GM18502 (cell line): ENCODE measurements at regions not wholly inside any gene's neighbourhood (a gene's known extent, or its start where the extent isn't known, plus 50 kb on each side); places are given as distances from the start of the nearest gene placed in this dataset.
"Not testable (repeated sequence)": the region's sequence is repeated elsewhere in the genome, so short reads cannot be mapped to it uniquely, and the experiment has no call there.

Experiments
- ATAC-seq: cut with Tn5 transposase; IDR thresholded peaks from one replicate; pipeline ENCODE4 v1.9.1; 2021; ENCODE audit warnings: mild to moderate bottlenecking; ENCODE audit not compliant: unreplicated experiment, poor library complexity

DNA sequence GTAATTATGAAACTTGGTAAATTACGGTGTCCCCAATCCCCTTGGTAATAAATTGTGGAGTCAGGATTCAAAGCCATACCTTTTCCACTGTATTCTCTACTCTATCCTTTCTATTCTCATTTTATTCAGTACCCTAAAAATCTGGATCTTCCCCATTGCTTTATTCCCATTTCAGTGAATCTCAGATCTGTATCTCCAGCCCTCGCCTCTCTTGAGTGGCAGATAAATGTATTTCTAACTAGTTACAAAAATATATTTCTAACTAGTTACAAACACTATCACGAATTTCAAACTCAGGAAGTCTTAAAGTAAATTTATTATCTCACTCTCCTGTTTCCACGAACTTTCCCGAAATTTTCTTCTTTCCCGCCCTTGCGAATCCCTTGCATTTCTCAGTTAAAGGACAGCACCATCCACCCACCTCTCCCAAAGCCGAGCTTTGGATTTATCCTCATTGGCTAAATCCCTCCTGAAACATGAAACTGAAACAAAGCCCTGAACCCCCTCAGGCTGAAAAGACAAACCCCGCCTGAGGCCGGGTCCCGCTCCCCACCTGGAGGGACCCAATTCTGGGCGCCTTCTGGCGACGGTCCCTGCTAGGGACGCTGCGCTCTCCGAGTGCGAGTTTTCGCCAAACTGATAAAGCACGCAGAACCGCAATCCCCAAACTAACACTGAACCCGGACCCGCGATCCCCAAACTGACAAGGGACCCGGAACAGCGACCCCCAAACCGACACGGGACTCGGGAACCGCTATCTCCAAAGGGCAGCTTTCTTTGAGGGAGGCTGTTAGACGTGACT, 164.3 kb upstream of the PABPC3 start:
- no peak for ATAC-seq

DNA sequence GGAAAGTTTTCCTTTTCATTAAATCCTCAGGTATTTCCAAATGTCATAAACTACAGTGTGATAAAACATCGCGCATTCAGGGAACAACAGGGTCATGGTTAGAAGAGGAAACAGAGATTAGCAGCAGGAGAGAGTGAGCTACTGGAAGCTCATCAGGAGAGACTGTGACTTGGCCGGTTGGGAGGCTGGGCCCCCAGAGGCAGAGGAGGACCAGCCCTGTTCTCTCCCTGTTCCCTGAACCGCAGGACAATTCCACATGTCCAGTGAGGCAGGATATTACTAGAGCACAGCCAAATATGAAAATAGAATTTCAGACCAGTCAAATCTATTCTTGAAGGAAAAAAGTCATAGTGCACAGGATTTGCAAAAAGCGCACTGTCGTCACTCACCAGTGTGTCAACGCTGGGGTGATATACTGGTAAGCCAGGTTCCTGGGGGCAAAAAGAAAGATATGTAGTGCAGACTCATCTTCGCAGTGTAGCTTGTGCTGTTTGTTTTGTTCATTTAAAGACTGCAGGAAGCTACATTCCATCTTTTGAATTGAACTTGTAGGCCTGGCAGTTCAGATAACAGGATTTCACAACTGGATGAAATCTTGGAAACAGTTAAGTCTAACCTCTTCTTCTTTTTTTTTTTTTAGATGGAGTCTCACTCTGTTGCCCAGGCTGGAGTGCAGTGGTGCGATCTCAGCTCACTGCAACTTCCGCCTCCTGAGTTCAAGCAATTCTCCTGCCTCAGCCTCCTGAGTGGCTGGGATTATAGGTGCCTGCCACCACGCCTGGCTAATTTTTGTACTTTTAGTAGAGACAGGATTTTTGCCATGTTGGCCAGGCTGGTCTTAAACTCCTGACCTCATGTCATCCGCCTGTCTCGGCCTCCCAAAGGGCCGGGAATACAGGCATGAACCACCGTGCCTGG, 162.6 kb upstream of the PABPC3 start:
- not testable (repeated sequence) for ATAC-seq

- ATAC-seq, result not testable (repeated sequence)
Measured at GRCh38 chr13:24934024-24934385, 161.9 kb upstream of the PABPC3 start.

DNA sequence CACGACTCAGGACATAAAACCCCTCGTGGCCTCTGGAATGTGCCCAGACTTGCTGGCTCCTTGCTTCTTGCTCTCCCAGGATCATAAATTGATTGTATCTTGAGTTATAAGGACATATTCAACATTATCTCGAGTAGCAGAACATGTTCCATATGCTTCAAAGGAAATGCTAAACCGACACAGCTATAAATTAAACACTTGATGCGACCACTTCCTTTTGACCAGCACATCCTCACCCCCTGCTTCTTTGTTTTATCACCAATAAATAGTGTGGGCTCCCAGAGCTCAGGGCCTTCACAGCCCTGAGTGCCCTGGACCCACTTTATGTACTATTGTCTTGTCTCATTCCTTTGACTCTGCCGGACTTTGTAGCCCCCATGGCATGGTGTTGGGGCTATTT, 157.0 kb upstream of the PABPC3 start:
- ATAC-seq, result no peak

- ATAC-seq, result not testable (repeated sequence)
Measured at GRCh38 chr13:24941023-24941713, 154.8 kb upstream of the PABPC3 start.

DNA sequence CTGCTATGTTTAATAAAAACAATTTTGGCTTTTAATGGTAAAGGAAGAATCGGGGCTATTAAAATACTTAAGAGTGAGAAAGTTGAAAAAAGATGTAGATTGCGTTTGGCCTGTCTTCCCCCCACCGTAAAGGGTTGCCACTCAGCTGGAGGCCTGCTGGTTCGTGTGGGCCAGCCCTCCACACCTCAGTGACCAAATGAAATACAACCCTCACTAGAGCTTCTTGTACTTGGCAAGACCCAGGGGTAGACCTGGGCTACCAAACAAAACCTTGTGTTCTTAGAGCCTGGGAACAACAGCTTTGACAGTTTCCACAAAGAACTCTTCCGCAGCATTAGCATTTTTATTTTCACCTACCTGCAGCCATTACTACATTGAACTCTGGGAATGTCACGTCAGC, 152.8 kb upstream of the PABPC3 start:
- no peak for ATAC-seq

GRCh38 chr13:24944073-24944472, 151.9 kb upstream of the PABPC3 start:
- ATAC-seq, result not testable (repeated sequence)

- ATAC-seq, result not testable (repeated sequence)
Measured at GRCh38 chr13:24948977-24949376, 147.0 kb upstream of the PABPC3 start.

DNA sequence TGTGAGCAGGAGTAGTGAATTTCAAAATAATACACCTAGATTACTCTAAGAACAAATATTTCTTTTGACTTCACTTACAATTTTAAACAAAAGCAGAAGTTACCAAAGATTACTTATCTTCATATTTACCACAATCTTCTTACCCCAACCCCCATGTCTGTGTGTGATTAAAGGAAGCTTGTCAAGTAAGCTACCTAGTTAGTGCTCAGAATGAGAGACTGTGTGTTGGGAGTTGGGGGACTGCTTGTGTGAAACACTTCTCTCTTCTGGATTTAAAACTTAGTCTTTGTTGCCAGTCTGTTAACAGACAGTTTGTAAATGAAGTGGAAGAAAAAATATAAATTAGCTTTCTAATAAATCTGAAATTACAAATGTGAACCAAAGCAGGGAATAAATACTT, 145.3 kb upstream of the PABPC3 start:
- not testable (repeated sequence) for ATAC-seq

DNA sequence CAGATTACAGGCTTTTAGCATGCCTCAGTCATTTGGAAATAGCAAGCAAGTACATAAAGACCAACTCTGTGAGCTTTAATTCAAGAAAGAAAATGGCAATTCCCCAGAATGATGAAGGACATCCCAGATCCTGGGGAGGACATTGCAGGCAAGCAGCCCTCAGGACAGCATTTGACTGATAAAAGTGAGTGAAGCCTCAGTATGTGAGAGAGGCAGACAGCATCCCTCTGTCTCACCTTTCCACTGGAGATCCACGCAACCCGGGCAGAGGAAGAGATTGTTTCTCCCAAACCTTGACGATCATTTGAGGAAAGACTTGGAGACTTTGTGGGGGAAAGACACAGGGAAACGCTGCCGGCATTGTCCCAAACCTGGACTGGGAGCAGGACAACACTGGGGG, 128.0 kb upstream of the PABPC3 start:
- not testable (repeated sequence) for ATAC-seq

DNA sequence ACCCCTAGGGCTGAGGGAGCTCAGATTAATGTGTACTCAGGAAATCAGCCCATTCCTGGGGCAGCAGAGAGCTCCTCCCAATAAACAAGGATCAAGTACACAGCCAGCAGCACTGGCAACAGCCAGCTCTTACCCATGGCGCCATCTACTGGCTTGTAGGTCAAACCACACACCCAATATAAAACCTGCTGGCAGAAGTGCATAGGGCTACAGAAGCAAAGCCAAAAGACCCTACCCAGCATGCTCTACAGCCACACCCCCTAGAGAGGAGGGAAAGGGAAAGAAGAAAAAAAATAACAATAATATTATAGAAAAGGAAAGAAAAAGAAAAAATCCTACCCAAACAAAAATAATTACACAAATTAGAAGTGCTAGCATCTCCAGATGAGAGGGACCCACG, 127.5 kb upstream of the PABPC3 start:
- not testable (repeated sequence) for ATAC-seq

DNA sequence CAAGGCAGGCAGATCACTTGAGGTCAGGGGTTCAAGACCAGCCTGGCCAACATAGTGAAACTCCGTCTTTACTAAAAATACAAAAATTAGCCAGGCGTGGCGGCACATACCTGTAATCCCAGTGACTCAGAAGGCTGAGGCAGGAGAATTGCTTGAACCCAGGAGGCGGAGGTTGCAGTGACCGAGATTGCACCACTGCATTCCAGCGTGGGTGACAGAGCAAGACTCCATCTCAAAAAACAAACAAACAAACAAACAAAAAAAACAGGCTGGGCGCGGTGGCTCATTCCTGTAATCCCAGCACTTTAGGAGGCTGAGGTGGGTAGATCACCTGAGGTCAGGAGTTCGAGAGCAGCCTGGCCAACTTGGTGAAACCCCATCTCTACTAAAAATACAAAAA, 122.8 kb upstream of the PABPC3 start:
- ATAC-seq, result not testable (repeated sequence)

DNA sequence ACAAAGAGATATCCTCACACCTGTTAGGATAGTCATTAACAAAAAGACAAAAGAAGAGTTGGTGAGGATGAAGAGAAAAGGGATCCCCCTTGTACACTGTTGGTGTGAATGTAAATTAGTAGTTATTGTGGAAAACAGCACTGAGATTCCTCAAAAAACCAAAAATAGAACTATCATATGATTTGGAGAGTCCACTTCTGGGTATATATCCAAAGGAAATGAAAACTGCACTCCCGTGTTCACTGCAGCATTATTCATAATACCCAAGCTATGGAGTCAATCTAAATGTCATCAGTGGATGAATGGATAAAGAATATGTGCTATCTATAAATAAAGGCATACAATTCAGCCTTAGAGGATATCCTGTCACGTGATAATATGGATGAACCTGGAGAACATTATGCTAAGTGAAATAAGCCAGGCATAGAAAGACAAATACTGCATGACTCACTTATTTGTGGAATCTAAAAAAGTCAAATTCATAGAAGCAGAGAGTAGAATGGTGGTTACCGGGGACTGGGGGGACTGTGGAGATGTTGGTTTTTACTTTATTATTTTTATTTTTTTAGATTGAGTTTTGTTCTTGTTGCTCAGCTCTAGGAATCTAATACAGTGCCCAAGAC, 114.6 kb upstream of the PABPC3 start:
- ATAC-seq, result not testable (repeated sequence)

DNA sequence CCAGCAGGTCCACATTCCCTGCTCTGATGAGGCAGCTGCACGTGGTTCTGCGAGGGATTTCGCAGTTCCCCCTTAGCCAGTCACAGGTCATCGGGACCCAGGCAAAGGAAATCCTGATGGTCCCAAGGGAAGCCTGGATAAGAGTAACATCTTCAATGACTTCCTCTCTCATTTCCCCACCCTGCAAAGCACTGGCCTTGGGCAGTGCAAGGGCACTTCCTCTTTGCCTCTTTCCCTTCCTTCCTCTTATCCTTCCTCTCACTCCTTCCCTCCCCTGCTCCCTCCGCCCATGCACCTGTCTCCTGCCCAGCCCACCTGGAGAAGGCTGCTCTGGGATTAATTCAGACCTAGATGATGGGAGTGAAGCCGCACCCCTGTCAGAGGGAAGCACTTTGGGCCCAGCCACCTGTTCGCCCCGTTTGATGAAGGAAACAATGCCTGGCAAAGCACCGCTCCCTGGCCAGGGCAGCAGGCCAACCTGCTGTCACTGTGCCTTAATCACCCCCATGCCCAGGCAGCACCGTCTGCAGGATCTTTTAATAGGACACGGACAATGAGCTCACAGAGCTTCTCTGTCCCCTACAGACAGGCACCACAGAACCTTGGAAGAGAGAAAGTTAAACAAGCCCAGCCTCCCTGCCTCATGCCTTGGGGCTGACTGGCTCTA, 113.5 kb upstream of the PABPC3 start:
- ATAC-seq, result no peak

GRCh38 chr13:24983094-24983493, 112.8 kb upstream of the PABPC3 start:
- ATAC-seq, result no peak

- no peak for ATAC-seq
Measured at GRCh38 chr13:24984134-24984533, 111.8 kb upstream of the PABPC3 start.

- no peak for ATAC-seq
Measured at GRCh38 chr13:24985107-24985506, 110.8 kb upstream of the PABPC3 start.

GRCh38 chr13:24985896-24986295, 110.0 kb upstream of the PABPC3 start:
- ATAC-seq, result no peak

DNA sequence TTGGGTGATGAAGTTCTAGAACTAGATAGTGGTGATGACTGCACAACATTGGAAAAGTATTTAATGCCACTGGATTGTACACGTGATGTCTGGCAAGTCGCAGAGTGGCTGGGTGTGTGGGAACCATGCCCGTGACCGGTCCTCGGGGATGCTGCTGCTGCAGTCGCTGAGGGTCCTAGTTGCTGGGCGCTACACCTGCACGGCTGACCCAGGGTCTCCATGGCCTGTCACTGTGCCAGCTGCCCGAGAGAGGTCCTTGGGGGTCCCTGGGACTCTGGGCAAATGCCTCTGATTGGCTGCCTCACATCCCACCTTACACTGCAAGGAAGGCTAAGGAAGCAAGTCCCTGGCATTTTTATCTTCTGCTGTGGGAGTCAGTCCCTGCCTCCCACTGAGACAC, 109.1 kb upstream of the PABPC3 start:
- no peak for ATAC-seq

DNA sequence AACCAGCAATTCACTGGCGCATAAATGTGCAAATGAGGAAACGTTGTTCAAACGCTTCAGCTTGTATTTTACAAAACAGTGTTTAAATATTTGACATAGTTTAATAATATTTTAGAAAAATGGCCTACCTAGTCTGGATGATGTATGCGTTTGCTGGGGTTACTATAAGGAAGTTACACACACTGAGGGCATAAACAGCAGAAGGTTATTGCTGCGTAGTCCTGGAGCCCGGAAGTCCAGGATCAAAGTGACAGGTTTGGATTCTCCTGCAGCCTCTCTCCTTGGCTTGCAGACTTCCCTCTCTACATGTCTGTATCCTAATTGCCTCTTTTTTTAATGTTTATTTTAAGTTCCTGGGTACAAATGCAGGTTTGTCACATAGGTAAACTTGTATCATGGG, 106.0 kb upstream of the PABPC3 start:
- ATAC-seq, result not testable (repeated sequence)
